ENCODE measurements at regions not wholly inside any gene's neighbourhood (a gene's known extent, or its start where the extent isn't known, plus 50 kb on each side); places are given as distances from the start of the nearest gene placed in this dataset.

DNA sequence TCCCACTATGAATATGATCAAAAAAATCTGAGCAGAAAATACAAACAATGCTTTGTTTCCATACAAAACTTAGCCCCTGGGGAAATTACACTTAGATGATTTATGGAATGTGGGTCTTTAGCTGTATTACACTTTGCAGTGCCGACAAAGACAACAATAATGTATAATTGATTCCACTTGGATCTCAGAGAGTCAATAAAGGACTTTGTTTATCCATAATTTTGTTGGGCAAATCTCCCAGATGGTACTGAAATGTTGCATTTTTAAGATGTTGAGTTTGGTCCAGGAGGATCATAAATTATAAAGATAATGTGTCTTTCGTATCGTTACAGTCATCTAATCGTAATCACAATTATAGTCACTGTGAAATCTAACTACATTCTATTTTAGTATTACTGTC, 66.9 kb upstream of the DOCK1 start:
- Histone ChIP-seq H3K9me3 (ENCODE audit: control insufficient read depth, insufficient read depth, low read depth, low read length) (no peaks in the 10 kb centered on the region), H3K36me3 (ENCODE audit: control insufficient read depth, insufficient read depth, low read length) (no peaks in the 10 kb centered on the region), H4K20me1 (ENCODE audit: control insufficient read depth, extremely low read depth, insufficient read depth, low read length) (no peaks in the 10 kb centered on the region), H3K79me2 (ENCODE audit: control insufficient read depth, insufficient read depth, low read length) (no peaks in the 10 kb centered on the region), H3K9ac (ENCODE audit: insufficient read depth, low read length) (no peak overlapping the region), H3K27ac (ENCODE audit: insufficient read depth, low read length) (no peak overlapping the region), H2AFZ (ENCODE audit: low read length) (no peak overlapping the region), H3K4me2 (ENCODE audit: extremely low read depth, insufficient read depth, low read length) (no peak overlapping the region), H3K27me3 (ENCODE audit: control insufficient read depth, insufficient read depth, low read length) (no peaks in the 10 kb centered on the region), H3K4me3 (replicated peaks in 1 of 4; ENCODE audit: control extremely low read depth in 1 of 4, insufficient read depth in 1 of 4, low read depth in 3 of 4, low read length in 4 of 4) (no peak overlapping the region), H3K4me1 (ENCODE audit: control insufficient read depth, extremely low read depth, insufficient read depth, low read length) (no peaks in the 10 kb centered on the region)
- TF ChIP-seq, protein P1, sequence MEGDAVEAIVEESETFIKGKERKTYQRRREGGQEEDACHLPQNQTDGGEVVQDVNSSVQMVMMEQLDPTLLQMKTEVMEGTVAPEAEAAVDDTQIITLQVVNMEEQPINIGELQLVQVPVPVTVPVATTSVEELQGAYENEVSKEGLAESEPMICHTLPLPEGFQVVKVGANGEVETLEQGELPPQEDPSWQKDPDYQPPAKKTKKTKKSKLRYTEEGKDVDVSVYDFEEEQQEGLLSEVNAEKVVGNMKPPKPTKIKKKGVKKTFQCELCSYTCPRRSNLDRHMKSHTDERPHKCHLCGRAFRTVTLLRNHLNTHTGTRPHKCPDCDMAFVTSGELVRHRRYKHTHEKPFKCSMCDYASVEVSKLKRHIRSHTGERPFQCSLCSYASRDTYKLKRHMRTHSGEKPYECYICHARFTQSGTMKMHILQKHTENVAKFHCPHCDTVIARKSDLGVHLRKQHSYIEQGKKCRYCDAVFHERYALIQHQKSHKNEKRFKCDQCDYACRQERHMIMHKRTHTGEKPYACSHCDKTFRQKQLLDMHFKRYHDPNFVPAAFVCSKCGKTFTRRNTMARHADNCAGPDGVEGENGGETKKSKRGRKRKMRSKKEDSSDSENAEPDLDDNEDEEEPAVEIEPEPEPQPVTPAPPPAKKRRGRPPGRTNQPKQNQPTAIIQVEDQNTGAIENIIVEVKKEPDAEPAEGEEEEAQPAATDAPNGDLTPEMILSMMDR (conservative IDR thresholded peaks at IDR 0.05 in 1 of 2, IDR thresholded peaks at IDR 0.05 in 1 of 2; ENCODE audit: low read depth in 1 of 2, low read length in 2 of 2): no peak
- no peak for TF ChIP-seq EZH2 (IDR thresholded peaks at IDR 0.05; ENCODE audit: low read length, missing control alignments)
- DNase-seq (ENCODE audit: low read depth in 2 of 2): no peak

DNA sequence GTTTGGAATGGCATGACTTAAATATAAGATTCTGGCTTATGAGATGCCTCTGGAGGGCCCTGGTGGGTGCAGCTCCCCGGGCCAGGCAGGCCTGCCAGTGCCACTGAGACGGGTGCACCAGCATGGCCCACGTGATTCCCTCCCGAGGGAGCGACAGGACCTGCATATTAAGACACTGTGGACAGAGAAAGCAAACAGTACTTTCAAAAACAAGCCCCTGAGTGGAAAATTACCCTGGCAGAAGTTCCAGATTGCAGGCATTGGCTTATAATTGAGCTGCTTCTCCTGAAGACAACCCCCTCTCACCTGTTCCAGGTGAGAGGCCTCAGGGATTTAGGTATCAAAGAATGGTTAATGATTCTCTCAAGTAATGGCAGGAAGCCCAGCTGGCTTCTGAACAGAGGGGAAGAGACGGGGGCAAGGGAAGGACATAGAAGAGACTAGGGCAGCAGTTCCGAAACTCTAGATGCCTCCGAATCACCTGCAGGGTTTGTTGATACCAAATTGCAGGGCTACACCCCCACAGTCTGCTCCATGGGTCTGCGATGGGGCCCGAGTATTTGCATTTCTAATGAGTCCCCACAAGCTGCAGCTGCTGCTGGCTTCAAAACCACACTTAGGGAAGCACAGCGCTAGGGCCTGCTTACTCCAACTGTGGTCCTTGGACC, 66.0 kb upstream of the DOCK1 start:
- Histone ChIP-seq H3K27ac (ENCODE audit: insufficient read depth, low read length) (no peak overlapping the region), H3K79me2 (ENCODE audit: control insufficient read depth, insufficient read depth, low read length) (no peaks in the 10 kb centered on the region), H3K4me1 (ENCODE audit: control insufficient read depth, extremely low read depth, insufficient read depth, low read length) (no peaks in the 10 kb centered on the region), H3K36me3 (ENCODE audit: control insufficient read depth, insufficient read depth, low read length) (no peaks in the 10 kb centered on the region), H3K4me3 (replicated peaks in 1 of 4; ENCODE audit: control extremely low read depth in 1 of 4, insufficient read depth in 1 of 4, low read depth in 3 of 4, low read length in 4 of 4) (no peak overlapping the region), H4K20me1 (ENCODE audit: control insufficient read depth, extremely low read depth, insufficient read depth, low read length) (no peaks in the 10 kb centered on the region), H3K9me3 (ENCODE audit: control insufficient read depth, insufficient read depth, low read depth, low read length) (no peaks in the 10 kb centered on the region), H3K4me2 (ENCODE audit: extremely low read depth, insufficient read depth, low read length) (no peak overlapping the region), H2AFZ (ENCODE audit: low read length) (no peak overlapping the region), H3K27me3 (ENCODE audit: control insufficient read depth, insufficient read depth, low read length) (no peaks in the 10 kb centered on the region), H3K9ac (ENCODE audit: insufficient read depth, low read length) (no peak overlapping the region)
- DNase-seq (ENCODE audit: low read depth in 2 of 2): no peak
- TF ChIP-seq EZH2 (IDR thresholded peaks at IDR 0.05; ENCODE audit: low read length, missing control alignments): no peak
- TF ChIP-seq, protein P1 (conservative IDR thresholded peaks at IDR 0.05 in 1 of 2, IDR thresholded peaks at IDR 0.05 in 1 of 2; ENCODE audit: low read depth in 1 of 2, low read length in 2 of 2): no peak

DNA sequence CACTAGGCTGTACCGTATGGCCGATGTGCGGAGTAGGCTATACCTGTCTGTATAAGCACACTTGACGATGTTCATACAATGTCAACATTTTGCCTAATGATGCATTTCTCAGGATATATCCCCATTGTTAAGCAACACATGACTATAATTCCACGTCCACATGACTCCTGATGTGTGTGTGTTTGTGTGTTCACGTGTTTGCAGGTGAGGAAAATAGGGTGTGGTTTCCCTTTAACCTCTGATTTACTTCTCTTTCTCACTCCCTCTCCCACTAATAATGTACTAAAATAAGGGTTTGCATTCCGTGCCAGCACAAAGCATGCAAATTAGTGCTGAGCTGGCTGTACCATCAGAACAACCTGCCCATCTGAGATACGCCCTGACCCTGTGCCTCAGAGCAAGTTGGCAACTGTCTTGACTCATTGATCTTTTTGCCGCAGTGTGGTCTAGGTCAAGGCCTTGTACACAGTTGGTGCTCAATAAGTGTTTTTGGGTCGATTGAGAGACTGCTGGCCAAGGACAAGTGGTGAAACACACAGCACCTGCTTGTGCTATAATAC, 64.6 kb upstream of the DOCK1 start:
- no peaks in the 10 kb centered on the region for H3K36me3 ChIP-seq (ENCODE audit: control insufficient read depth, insufficient read depth, low read length)
- no peaks in the 10 kb centered on the region for H4K20me1 ChIP-seq (ENCODE audit: control insufficient read depth, extremely low read depth, insufficient read depth, low read length)
- H3K4me2 ChIP-seq (ENCODE audit: extremely low read depth, insufficient read depth, low read length): no peak overlapping the region
- H3K27me3 ChIP-seq (ENCODE audit: control insufficient read depth, insufficient read depth, low read length): no peaks in the 10 kb centered on the region
- no peak overlapping the region for H3K4me3 ChIP-seq (replicated peaks in 1 of 4; ENCODE audit: control extremely low read depth in 1 of 4, insufficient read depth in 1 of 4, low read depth in 3 of 4, low read length in 4 of 4)
- no peaks in the 10 kb centered on the region for H3K9me3 ChIP-seq (ENCODE audit: control insufficient read depth, insufficient read depth, low read depth, low read length)
- H3K79me2 ChIP-seq (ENCODE audit: control insufficient read depth, insufficient read depth, low read length): no peaks in the 10 kb centered on the region
- DNase-seq (ENCODE audit: low read depth in 2 of 2): no peak
- no peaks in the 10 kb centered on the region for H3K4me1 ChIP-seq (ENCODE audit: control insufficient read depth, extremely low read depth, insufficient read depth, low read length)
- no peak overlapping the region for H3K27ac ChIP-seq (ENCODE audit: insufficient read depth, low read length)
- TF ChIP-seq EZH2 (IDR thresholded peaks at IDR 0.05; ENCODE audit: low read length, missing control alignments): no peak
- TF ChIP-seq, protein P1 (conservative IDR thresholded peaks at IDR 0.05 in 1 of 2, IDR thresholded peaks at IDR 0.05 in 1 of 2; ENCODE audit: low read depth in 1 of 2, low read length in 2 of 2): no peak
- no peak overlapping the region for H3K9ac ChIP-seq (ENCODE audit: insufficient read depth, low read length)
- H2AFZ ChIP-seq (ENCODE audit: low read length): no peak overlapping the region

Measured in fibroblast of lung (primary cell).